ENCODE measurements at regions not wholly inside any gene's neighbourhood (a gene's known extent, or its start where the extent isn't known, plus 50 kb on each side); places are given as distances from the start of the nearest gene placed in this dataset.

DNA sequence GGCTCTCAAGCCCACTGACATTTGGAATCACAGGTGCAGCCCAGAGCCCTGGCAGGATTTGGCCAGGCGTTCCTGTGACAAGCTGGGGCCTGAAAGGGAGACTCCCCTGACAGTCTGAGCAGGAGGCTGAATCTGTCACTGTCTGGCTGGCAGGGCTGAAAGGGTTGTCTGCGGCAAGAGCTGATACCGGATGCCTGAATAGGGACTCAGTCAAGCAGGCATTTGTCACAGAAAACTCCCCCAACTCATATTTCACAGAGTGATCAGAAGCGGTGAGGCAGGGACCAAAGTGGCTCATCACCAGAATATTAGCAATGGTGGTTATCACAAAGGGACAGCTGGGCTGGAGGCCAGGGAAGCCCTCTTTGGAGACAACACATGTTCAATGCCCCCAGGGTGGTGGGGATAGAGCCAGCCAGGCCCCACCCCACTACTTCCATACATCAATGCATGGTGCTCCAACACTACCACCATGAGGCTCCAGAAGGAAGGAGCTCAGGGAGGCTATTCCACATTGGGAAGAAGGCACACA is 295.5 kb downstream of the DTWD2 start:
- DNase-seq (ENCODE audit: low read depth in 2 of 3, low spot score in 1 of 3): no peak

GRCh38 chr5:118687661-118688621 is 300.4 kb downstream of the DTWD2 start:
- DNase-seq (ENCODE audit: low read depth in 2 of 3, low spot score in 1 of 3): no peak

GRCh38 chr5:118687100-118687499 is 301.2 kb downstream of the DTWD2 start:
- no peak for DNase-seq (ENCODE audit: low read depth in 2 of 3, low spot score in 1 of 3)

DNA sequence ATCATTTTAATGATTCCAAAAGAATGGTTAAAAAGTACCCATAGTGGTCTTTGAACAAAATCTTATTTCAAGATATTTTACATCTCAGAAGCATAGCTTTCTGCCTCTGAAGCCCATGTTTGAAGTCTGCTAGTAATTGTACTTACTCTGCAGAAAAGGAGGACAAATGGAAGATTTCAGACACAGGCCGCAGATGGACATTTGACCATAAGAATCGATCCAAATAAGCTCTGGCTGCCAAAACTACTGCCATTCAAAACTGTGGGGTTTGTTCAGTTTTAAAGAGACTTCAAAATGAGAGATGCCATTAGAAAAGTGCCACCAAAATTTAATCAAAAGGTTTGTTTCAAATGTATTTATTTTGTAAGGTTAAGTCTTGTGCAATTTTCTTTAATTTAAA is 306.7 kb downstream of the DTWD2 start:
- DNase-seq (ENCODE audit: low read depth in 2 of 3, low spot score in 1 of 3): no peak

GRCh38 chr5:118679264-118679940 is 308.9 kb downstream of the DTWD2 start:
- DNase-seq (ENCODE audit: low read depth in 2 of 3, low spot score in 1 of 3): no peak

GRCh38 chr5:118678746-118679145 is 309.6 kb downstream of the DTWD2 start:
- DNase-seq (ENCODE audit: low read depth in 2 of 3, low spot score in 1 of 3): no peak

DNA sequence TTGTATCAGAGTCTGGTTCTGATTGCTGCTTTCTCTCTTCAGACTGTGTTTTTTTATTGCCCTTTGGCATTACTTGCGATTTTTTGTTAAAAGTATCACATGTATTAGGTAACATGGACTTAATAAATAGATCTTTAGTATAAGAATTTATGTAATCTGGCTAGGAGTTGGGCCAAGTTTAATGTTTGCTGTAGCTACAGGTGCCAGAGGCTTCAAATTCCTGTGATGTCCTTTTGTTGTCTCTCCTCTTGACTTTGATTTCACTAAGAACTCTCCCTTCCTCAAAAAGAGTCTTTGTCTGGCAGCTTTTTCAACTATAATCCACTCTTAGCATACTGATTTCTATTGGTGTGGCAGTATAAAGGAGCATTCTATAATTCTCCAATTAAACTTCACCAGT is 313.1 kb downstream of the DTWD2 start:
- DNase-seq (ENCODE audit: low read depth in 2 of 3, low spot score in 1 of 3): no peak

GRCh38 chr5:118657576-118657975 is 330.8 kb downstream of the DTWD2 start:
- no peak for DNase-seq (ENCODE audit: low read depth in 2 of 3, low spot score in 1 of 3)

DNA sequence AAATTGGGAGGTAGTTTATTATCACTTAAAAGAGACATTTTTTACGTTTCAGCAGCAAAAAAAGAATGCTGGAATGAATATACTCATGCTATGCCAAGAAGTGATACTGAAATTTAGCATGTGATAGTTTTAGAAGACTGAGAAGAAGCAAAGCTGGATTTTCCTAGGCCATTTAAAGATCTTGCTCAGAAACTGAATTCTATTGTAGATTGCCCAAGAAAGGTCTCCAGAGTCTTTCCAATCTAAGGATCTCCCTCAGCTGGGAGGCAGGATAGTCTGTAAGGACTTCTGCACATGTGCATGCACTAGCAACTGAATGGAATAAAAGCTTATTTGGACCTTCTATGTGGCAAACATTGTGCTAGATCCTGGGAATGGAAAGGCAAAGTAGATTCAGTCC is 334.5 kb downstream of the DTWD2 start:
- no peak for DNase-seq (ENCODE audit: low read depth in 2 of 3, low spot score in 1 of 3)

GRCh38 chr5:118653183-118653582 is 335.2 kb downstream of the DTWD2 start:
- no peak for DNase-seq (ENCODE audit: low read depth in 2 of 3, low spot score in 1 of 3)

DNA sequence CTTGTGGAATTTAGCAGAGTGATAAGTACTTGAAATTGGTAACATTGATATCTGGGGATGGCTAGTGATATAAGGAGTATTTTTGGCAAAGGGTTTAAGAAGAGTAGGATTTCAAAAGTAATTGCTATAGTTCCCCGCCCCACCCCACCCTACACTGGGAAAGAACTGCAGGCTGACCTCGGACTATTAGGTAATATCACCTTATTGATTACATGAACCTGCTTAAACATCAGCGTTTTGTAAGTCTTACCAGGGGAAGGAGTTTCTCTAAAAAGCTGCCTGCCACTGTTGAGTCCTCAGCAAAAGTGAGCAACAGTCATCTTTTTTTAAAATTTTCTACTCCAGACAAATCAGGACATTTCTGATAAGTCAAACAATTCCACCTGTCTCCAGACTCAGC is 337.3 kb downstream of the DTWD2 start:
- no peak for DNase-seq (ENCODE audit: low read depth in 2 of 3, low spot score in 1 of 3)

GRCh38 chr5:118647587-118647986 is 340.8 kb downstream of the DTWD2 start:
- DNase-seq (ENCODE audit: low read depth in 2 of 3, low spot score in 1 of 3): no peak

- no peak for DNase-seq (ENCODE audit: low read depth in 2 of 3, low spot score in 1 of 3)
These were observed 341.4 kb downstream of the DTWD2 start for GRCh38 chr5:118646917-118647316.

GRCh38 chr5:118637947-118638670 is 350.2 kb downstream of the DTWD2 start:
- no peak for DNase-seq (ENCODE audit: low read depth in 2 of 3, low spot score in 1 of 3)

- no peak for DNase-seq (ENCODE audit: low read depth in 2 of 3, low spot score in 1 of 3)
These were observed 359.5 kb downstream of the DTWD2 start for GRCh38 chr5:118628660-118629354.

- no peak for DNase-seq (ENCODE audit: low read depth in 2 of 3, low spot score in 1 of 3)
These were observed 368.1 kb downstream of the DTWD2 start for GRCh38 chr5:118620233-118620632.

DNA sequence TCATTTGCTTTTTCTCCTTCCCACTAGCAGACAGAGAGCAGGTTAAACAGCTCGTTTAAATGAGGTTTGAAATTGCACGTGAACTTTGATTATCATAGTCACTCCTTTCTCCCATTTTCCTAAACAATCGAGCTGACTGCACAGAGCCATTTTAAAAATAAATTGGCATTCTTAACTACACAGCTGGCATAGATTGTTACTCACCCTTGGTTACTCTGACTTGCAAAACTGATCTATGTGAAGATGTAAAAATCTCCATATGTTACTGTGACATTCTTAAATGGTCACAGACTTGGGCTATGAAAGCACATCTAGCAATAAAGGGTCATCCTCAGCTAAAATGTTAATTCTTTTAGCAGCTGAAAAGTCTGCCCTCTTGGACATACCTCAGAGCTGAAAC is 368.5 kb downstream of the DTWD2 start:
- DNase-seq (ENCODE audit: low read depth in 2 of 3, low spot score in 1 of 3): no peak

DNA sequence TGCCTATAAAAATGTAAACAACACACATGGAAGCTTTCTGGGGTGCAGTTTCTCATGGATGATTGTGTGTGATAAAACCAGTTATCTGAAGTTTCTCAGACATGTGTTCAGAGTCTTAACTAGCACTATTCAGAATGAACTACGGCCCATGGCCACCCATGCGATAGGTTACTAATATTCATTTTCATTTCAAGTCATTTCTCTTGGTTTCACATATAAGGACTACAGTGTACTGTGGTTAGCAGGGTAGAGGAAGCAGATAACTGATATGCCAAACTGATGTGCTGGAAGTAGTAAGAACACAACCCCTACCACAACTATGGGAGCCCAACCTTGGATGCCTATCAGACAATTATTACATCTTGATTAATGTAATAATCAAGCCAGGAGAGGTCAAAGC is 372.1 kb downstream of the DTWD2 start:
- DNase-seq (ENCODE audit: low read depth in 2 of 3, low spot score in 1 of 3): no peak

DNA sequence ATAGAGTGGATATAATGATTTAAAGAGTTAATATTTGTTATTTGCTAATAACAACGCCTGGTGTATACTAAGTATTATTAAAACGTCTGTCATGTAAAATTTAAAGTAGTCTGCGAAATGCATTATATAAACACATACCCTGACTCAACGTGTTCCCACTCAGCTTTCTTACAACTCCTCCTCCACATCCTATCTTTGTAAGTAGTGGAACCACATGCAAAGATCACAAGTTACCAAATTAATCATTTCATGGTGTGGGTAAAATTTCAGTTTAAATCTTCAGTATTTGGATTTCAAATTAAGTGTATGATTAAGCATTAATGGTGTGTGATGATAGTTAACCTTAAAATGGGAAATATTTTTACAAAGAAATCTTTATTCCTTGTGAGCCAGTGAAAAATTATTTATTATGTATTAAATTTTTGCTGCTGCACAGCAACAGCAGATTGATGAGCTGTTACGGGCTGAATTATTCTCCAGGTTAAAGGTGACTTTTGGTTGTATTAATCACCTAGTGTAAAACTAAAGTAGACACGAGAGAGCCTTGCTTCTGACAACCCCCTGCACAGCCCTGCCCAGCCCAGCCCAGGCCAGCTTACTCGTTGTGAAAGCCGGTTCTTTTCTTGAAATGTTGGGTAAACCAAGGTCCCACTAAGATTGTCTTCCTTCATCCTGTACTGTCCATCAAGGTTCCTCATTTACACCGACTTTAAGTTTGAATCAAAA is 373.5 kb downstream of the DTWD2 start:
- DNase-seq (ENCODE audit: low read depth in 2 of 3, low spot score in 1 of 3): no peak

DNA sequence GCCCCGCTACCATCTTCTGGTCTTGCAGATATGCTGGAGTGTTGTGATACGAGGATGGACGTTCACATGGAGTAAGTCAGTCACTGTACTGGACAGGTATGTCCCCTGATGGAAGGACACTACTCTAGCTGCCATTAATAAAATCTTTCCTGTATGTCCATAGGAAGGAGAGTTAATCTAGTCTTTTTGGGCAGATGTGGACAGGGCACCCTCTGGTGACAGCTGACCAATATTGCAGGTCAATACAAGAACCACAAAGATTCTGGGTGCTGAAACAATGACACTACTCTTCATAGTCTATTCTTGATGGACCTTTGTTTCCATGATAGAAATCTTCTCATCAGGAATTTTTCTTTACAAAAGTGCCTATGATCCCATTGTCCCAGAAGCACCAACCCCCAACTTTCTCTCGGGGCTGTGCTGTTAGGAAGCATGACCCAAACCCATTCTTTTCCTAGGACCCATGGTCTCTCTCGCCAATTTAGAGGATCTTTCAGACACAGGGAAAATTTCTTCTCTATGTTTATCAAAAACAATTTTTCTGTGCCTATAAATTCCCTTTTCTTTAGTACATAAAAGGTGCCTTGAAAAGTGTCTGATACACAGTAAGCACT is 376.9 kb downstream of the DTWD2 start:
- DNase-seq (ENCODE audit: low read depth in 2 of 3, low spot score in 1 of 3): peak in 1 of 3 donors; percentile 0

All from stimulated activated CD4-positive, alpha-beta T cell treated with anti-CD3 and anti-CD28 coated beads, Interleukin-12 subunit alpha, Interleukin-12 subunit beta, amount 100 ng/mL, for 48 hours (primary cell).